GM19463 (cell line): ENCODE measurements at regions not wholly inside any gene's neighbourhood (a gene's known extent, or its start where the extent isn't known, plus 50 kb on each side); places are given as distances from the start of the nearest gene placed in this dataset.

ENCODE experiments used
- ATAC-seq: cut with Tn5 transposase; IDR thresholded peaks from one replicate; pipeline ENCODE4 v1.9.1; 2021; ENCODE audit warnings: mild to moderate bottlenecking, moderate library complexity; ENCODE audit not compliant: unreplicated experiment

DNA sequence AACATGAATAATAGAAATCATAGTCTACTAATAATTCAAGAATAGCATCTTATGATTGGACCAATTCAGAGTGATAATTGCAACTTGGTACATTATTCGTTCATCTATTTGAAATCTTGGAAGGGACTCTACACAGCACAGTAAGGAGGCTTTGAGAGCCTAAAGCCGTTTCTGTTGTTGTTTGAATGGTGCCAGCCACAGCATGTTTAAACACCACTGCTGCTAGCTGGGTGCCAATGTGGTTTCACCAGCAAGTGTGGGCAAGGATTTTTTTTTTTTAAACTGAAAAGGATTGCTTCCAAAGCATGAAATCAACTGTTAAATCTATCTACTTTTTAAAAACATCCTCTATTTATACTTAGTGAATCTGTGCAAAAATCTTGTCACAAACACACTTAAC is 253.9 kb upstream of the MAP3K1 start:
- ATAC-seq: no peak

DNA sequence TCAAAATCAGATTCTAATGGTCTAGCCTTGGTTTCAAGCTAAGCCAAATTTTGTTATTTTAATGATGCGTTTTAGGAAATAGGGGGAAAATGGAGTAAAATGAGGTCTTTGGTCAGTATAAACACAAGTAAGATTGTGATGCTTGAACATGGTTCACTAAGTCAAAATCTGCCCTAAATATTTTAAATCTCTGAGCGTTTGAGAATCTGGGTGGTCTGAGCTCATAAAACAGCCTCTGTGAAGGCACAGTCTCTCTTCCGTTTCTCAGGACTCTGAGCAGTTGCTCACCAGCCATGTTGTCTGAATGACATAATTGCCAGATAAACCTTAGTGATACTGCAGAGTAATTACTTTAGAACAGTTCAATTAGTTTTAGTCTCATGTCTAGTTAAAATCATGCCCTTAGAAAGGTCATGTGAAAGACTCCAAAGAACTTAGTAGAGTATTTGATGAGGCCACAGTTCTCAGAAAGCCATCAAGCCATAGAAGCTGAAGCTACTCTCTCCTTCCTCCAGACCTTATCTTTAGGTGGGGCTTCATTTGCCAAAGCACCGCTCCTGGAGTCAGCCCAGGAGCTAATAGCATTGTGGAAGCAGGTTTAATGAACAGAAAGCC is 257.1 kb upstream of the MAP3K1 start:
- no peak for ATAC-seq

DNA sequence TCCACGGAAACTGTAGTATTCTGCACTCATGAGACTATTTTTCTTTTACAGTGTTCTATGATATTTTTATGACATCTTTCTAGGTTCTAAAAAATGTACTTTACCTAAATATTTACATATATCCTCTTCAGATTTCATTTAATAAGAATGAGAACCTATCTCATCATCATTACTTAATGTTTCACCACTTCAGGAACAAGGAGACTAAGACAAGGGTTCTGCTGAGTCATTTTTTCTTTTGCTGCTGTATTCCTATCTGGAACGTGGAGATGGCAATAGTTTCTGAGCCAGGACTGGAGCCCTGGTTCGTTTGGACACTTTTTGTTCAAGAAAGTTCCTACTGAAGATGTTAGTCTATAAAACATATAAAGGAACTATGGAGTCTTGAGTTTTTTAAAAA is 258.2 kb upstream of the MAP3K1 start:
- no peak for ATAC-seq

DNA sequence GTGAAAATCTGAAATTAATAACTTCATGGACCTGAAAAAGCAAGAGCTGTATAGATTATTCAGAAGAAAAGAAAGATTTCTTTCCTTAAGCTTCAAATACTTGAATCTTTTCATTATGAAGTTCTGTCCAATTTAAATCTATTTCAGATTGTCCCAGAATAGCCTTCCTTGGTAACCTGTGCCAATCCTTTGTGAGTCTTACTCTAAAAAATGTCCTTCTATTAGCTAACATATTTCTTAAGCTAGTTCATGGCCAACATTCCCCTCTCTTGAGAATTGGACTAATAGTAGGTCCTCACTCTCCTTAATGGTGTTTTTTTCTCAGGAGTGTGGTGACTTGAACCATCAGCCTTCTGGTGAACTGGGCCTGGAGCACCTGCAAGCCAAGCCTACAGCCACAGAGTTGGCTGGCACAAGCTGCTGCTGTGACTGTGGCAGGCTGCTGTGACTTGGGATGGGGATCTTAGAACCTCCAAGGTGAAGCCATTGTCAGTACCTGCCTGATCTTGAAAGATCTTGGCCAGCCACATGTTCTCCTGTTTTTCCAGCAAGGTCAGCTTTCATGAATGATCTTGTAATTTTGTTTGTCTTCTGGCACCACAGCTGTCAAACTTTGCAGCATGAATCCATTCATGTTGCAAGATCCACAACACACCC is 262.6 kb upstream of the MAP3K1 start:
- ATAC-seq: no peak

DNA sequence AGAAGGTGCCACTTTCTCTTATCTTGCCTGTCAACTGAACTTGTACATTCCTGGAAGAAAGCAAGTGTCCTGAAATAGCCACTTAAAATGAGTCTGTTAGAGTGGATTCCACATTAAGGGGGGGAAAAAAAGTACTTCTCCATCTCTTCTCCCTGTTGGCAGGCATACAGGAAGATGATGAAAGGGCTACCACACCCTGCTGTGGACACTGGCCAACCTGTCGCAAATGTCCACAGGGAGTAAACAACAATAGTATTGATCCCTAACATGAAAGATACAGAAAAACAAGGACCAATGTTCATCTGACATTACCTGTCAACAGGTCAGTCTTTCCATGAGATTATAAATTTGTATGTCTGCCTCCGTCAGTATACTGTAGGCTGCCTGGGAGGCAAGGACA is 265.1 kb upstream of the MAP3K1 start:
- ATAC-seq: no peak

DNA sequence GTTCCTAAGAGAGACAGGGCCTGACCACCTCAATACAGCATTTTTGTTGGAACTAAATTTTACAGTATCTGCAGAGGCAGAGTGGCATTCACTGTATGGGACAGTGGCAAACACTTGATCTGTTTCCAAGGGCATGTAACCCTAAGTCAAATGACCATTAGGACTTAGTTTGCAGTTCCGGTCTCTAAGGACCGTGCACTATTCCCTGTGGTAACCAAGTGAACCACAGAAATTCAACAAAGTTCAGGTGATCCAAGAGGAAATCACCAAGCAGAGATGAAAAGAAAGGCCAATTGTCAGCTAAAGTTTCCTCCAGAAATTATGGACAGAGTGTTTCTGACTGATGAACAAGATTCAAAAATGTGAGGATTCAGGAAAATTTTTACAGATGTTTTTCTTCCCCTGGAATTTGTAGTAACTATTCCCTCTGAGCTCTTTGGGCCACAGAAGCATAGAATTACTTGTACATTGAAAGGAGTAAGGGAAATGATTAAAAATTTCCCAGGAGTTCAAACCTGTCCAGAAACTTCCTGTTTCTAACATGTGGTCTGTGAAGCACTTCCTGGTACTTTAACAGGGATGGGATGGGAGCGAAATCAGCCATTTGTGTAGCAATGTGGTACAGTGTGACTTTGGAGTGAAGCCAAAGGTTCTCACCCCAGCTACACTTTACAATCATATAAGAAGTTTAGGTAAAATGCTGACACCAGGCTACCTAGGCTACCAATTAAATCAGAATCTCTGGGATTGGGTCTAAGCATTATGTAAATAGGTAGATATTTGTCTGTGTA is 266.1 kb upstream of the MAP3K1 start:
- no peak for ATAC-seq

DNA sequence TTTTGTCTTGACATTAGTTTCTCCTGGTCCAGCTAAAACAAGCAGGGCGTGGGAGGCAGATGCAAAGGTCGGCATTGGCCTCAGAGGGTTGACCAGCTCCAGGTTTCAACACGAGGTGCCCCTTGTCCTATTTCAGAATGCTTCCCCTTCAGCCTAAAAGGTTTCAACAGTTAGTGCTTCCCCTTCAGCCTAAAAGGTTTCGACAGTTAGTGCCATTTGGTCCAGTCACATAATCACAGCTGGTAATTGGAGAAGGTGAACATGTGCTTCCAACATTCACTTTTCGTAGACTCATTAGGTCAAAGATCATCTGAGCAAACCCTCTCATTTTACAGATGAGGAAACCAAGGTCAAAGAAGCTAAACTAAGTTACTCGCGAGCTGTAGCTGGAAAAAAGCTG is 270.3 kb upstream of the MAP3K1 start:
- ATAC-seq: no peak

DNA sequence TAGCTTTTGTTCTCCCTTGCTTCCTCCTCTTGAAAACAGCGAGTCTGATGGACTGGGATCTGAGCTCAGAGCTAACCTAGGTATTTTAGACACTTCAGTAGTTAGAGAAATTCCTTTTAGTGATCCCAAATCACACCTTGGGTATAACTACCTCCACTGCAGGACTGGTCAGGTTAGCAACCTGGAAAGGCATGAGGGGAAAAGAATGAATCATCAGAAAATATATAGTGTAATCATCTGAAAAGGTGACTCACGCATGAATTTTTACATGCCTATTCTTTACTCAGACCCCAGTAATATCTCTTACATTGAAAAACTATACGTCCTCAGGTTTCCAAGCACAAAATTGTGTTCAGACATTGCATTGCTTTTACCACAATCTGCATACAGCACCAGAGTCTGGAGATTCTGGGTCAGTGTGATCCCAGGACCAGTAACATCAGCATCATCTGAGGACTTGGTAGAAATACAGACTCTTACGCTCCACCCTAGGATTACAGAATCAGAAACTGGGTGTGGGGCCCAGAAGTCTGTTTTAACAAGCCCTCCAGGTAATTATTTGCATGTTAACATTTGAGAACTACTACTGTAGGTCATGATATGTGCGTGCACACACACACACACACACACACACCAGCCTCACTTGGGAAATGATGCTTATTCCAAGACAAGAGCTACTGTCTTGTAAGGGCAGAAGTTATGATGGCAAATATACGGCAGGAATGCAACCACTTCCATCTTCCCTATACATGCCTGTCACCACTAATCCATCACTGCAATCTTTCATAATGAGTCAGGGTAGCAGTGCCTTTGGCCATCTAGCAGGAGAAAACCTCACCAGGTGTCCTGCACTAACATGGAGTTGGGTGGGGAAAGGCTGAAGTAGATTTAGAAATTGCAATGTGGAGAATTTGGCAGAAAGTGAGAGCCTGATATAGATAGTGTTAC is 271.6 kb upstream of the MAP3K1 start:
- no peak for ATAC-seq

DNA sequence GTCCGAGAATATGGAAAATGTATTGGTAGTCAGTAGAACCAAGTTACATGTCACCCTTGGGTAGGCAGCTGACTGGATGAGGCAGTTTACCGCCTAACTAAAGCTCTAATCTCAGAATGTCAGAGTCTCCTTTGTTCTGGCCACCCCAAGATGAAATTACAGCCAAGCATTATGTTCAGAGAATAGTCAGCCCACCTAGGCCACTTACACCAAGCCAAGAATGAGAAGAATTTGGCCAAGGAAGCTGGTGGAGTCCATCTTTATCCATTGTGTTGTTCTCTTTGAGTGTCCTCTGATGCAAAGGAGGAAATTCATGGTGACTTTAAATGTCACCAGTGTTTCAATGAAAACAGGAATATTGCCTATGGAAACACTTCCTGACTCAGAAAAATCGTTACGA is 275.1 kb upstream of the MAP3K1 start:
- ATAC-seq: no peak

DNA sequence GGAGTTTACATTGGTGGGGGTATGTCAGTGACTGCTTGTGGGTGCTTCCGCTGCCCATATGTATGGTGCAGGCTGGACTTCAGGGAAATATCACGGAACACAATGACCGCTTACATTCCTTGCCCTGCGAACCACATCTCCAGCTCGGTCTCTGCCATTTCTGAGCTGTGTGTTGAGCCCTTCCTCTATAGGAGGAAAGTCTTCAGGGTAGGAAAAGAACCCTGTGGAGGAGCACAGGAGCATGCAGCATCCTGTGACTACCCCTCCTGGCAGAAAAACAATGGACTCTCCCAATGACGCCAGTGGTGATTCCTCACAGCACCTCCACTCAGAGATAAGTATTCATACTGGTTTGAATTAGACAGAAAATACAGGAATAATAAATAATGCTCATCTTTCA is 276.8 kb upstream of the MAP3K1 start:
- no peak for ATAC-seq

DNA sequence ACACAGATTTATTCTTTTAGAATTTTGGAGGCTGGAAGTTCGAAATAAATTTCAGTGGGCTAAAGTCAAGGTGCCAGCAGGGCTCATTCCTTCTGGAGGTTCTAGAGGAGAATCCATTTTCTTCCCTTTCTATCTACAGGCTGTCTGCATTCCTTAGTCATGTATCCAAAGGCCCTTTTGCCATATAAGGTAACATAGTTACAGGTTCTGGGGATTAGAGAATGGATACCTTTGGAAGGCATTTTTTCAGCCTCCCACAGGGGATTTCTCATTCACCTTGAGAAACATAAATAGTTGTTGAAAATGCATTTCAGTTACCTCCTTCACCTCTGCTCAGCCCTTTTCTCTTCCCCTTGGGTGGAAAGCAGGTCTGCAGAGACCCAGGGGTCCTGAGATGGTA is 280.0 kb upstream of the MAP3K1 start:
- ATAC-seq: no peak

DNA sequence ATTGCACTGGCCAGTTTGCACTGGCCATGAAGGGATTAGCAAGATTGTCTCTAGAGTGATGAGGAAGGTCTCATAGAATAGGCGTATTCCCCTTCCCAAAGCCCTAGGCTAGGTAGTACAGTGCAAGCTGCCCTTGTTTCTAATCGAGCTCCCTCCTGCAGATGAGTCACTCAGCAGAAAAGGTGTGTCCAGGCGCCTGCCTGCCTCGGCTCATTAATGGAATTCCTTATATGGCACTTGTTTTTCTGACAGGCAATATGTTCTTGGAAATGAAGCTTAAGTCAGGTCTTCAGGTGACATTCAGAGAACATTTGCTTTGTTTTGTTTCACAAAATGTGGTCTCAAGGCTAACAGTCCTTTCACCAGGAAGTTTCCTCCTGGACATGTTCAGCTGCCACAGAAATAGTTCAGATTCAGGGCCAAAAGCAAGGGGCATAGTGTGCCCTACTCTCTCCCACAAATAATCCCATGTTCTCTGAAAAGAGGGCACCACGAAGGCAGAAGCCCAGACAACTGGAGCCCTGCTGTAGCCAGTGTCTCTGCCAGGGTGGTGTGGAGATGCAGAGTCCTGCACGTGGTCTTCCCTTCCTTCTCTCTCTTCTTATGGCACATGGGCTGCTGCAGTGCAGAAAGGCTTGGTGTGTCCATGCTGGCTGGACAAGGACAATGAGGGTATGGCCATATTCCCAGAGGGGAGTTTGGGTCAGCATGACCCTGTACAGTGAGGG is 281.1 kb upstream of the MAP3K1 start:
- ATAC-seq: no peak

DNA sequence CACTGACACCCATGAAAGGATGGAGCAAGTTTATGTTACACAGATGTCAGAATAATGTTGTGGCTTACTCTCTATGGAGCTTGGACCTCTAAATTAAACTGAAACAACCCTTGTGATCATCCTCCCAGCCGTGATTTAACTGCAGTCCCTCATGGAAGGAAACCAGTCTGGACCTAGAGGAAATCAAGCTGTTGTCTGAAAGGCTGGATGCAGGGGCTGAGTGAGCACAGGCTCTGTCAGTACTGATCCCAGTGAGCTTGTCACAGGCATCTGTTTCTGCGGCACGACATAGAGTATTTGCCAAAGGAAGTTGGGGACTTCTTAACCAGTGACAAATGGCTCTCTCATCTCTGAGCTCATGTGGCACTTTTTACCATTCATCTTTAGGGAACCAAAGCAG is 282.9 kb upstream of the MAP3K1 start:
- ATAC-seq: no peak

DNA sequence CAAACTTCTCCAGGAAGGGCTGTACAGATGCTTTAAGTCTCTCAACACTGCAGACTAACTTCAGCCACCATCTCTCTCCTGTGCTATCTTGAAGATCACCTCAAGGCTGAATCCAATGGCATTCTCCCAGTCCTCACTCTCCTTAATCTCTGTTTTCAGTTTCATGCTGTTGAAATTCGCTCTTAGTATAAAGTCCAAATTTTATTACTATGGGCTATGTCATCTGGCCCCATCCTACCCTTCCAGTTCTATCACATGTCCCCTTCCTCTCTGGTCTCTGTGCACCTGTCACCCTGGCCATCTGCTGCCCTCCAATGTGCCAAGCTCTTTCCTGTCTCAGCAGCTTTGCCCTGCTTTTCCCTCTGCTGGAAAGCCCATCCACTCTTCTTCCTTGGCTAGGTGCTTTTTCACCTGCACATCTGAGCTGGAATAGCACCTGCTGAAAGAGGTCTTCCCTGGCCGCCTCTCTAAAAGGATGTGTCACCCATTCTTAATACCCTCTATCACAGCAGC is 284.7 kb upstream of the MAP3K1 start:
- no peak for ATAC-seq

DNA sequence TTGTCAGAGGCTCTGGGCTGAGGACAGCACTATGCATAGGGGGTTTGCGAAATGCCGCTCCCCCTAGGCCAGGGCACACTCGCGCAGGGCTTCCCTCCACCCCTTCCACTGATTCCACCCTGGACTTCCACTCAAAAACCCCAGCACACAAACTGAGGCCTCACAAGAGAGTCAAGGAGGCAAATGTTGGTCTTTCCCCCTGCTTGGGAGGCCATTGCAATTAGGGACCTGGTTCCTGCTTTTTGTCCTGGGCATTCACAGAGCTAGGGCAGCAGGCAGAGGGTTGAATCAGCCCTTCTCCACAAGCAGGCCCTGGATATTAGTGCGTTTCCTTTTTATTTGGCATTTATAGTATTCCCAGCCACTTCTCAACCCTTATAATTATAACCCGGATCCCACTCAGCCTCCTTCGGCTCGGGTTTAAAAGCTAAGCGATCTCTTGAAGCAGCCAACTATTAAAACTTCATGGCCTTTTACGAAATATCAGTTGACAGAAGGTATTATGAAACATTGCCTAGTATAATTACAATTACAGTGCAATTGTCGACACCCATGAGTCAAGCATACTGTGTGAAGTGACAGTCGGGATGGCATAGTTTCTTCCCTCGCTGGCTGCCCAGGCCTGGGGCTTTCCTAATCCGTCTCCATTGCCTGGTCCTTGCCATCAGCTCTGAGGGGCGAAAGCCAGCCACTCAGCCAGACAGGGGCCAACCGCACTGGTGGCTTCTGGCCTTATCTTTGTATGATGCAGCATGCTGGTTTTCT is 285.5 kb upstream of the MAP3K1 start:
- no peak for ATAC-seq

DNA sequence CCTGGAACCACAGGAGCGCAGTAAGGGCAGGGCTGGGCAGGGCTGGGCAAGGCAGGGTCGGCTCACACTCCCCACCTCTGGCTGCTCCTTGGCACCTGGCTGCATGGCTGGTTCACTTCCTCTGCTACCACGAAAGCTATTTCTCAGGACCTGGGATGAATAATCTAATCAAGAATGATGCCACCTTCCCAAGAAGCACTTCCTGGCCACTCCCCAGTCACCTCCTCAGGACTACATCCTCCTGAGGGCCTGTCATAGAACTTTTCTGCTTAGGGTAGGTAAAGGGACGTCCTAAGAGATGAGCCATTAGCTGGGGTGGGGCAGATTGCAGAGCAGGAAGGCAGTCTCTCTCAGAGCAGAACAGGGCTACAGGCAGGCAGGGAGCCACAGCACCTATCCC is 288.2 kb upstream of the MAP3K1 start:
- ATAC-seq: no peak

DNA sequence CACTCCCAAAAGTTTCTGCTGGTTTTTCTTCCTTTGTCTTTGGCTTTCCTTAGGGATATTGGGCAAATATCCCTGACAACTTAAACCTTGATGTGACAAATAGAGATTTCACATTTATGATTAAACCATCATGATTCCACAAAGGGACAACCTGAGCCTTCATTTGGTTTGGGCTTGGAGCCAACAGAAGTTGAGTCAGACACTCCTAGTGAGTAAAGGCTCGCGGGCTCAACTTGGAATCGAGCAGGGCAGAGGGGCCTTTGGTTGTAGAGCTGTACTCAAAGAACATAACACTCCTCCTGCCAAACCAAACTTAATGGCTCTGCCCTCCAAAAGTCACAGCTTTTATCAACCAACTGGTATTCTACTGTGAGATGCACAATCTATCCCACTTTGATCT is 290.2 kb upstream of the MAP3K1 start:
- ATAC-seq: no peak

DNA sequence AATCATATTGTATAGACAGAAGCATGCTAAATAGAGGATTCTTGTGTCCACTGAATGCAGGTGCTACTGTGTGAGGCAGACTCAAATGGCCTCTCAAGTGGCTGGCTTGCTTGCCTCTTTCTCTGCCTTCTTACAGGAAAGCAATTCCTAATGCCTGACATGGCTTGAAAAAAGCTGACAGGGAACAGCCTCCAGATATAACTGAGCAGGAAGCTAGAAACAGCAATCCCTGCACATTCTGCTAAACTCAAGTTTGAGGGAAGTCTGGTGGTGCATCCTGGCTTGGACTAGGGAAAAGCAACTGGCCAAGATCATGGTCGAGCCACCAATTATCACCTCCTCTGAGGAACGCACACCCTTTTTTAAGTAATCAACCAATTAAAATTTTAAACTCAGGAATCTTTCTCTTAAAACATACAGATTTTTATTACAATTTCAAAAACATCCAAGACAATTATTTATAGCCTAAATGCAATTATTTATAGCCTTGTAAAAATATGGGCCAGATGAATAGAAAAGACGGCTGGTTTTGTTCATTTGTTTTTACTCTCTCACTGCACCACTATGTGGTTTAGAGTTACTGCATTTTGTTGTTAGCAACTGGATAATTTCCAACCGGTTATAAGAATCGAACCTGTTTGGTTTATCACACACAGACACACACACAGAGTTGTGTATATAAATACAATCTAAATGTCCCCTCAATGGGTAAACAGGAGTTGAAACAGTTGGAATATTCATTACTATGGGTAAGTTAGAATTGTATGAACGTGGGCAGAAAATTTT is 290.9 kb upstream of the ANKRD55 start:
- no peak for ATAC-seq

DNA sequence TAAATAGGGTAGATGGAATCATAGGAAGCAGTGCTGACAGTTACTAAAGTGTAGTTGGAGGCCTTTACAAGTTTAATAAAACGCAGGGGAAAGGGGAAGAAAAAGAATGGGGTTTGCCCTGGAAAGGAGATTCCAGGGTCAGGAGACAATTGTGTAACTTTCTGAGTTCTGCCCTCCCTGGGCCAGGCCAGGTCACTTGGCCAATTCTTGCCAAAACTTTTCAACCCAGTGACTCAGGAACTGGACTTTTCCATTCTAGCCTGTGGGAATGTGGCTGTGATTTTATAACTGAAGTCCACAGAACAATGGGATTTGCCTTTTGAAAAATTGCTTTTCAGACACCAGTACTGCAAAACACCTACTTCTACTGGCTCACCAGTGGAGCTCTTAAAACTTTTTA is 289.8 kb upstream of the ANKRD55 start:
- no peak for ATAC-seq
